Panc1 (cell line): ENCODE measurements at regions not wholly inside any gene's neighbourhood (a gene's known extent, or its start where the extent isn't known, plus 50 kb on each side); places are given as distances from the start of the nearest gene placed in this dataset.
"Not testable (repeated sequence)": the region's sequence is repeated elsewhere in the genome, so short reads cannot be mapped to it uniquely, and the experiment has no call there.

Source experiments
- ATAC-seq: fragments of 200-7000 bp; cut with Tn5 transposase; 2 replicates; pipeline ENCODE4 v1.9.1; 2020; ENCODE audit warnings: mild to moderate bottlenecking, moderate library complexity
- BruUV-seq: library from RNA; stranded (reverse); fragments of 400-500 nt; replicated peaks from 2 replicates; lab custom pipeline; 2021; lab: Mats Ljungman, UMichigan
- CTCF ChIA-PET: fragments of 300-600 bp; sonication (Branson Sonifier 250); formaldehyde crosslinking; loops from one replicate; lab custom pipeline; 2022; ENCODE audit warnings: antibody characterized with exemption; lab: Charles Lee
- POLR2A ChIA-PET: fragments of 300-600 bp; sonication (Branson Sonifier 250); formaldehyde crosslinking; loops from one replicate; lab custom pipeline; 2022; ENCODE audit warnings: antibody characterized with exemption; lab: Charles Lee
- DNase-seq: peaks from one replicate; pipeline ENCODE4 v3.0.0-alpha.2; 2010; ENCODE audit warnings: low read depth, low spot score
- H3K27ac ChIP-seq: 2 replicates; pipeline ENCODE4 v1.5.1; 2011; ENCODE audit warnings: mild to moderate bottlenecking, low read length, inconsistent platforms
- H3K27me3 ChIP-seq: fragments of 200-500 bp; sonication (Bioruptor generic); 2 replicates; pipeline ENCODE4 v1.6.0; 2014; ENCODE audit warnings: low read length, inconsistent platforms; ENCODE audit not compliant: control insufficient read depth, insufficient read depth
- H3K36me3 ChIP-seq: fragments of 200-500 bp; sonication (Bioruptor generic); 2 replicates; pipeline ENCODE4 v1.5.1; 2014; ENCODE audit warnings: inconsistent platforms, mild to moderate bottlenecking, low read length, moderate library complexity; ENCODE audit not compliant: control insufficient read depth, insufficient read depth
- H3K4me1 ChIP-seq: 2 replicates; pipeline ENCODE4 v1.5.1; 2011; ENCODE audit warnings: inconsistent platforms, mild to moderate bottlenecking, low read length, moderate library complexity; ENCODE audit not compliant: control insufficient read depth, insufficient read depth
- H3K4me3 ChIP-seq, 2 experiments: 2 replicates each; pipeline ENCODE4 v1.5.1; 2011 to 2012; ENCODE audit warnings: low read depth in 2 of 2, low read length in 2 of 2, mild to moderate bottlenecking in 2 of 2, inconsistent platforms in 1 of 2, moderate library complexity in 1 of 2
- H3K9me3 ChIP-seq: fragments of 200-500 bp; sonication (Bioruptor generic); 2 replicates; pipeline ENCODE4 v1.5.1; 2014; ENCODE audit warnings: low read depth, mild to moderate bottlenecking, inconsistent platforms, low read length, moderate library complexity; ENCODE audit not compliant: control insufficient read depth, insufficient read depth
- CTCF ChIP-seq: fragments of 450-650 bp; IDR thresholded peaks from 2 replicates; pipeline ENCODE4 v1.5.1; 2017; ENCODE audit warnings: mild to moderate bottlenecking
- POLR2AphosphoS5 ChIP-seq: IDR thresholded peaks from 2 replicates; pipeline ENCODE4 v1.6.1; 2012; ENCODE audit warnings: mild to moderate bottlenecking, low read depth, low read length, moderate library complexity
- REST ChIP-seq, 2 experiments: IDR thresholded peaks; 2 replicates each; pipeline ENCODE4 v1.6.1; 2011 to 2012; ENCODE audit warnings: low read depth in 2 of 2, control low read depth in 1 of 2, low read length in 1 of 2, mild to moderate bottlenecking in 1 of 2, moderate library complexity in 1 of 2; ENCODE audit not compliant: insufficient read depth in 1 of 2
- SIN3A ChIP-seq: IDR thresholded peaks from 2 replicates; pipeline ENCODE4 v1.6.1; 2012; ENCODE audit warnings: low read depth, mild to moderate bottlenecking, low read length, moderate library complexity, borderline replicate concordance; ENCODE audit not compliant: insufficient read depth
- TCF7L2 ChIP-seq: IDR thresholded peaks from 2 replicates; pipeline ENCODE4 v1.6.1; 2011; ENCODE audit warnings: mild to moderate bottlenecking, low read depth, low read length, inconsistent platforms
- in situ Hi-C: cut with HindIII; loops from 2 replicates; pipeline ENCODE4 v1.10.0; 2016; ENCODE audit warnings: low sequenced_read_pairs, low pct_unique_long_range_greater_than_20kb
- intact Hi-C: fragments of 100-400 bp; cut with micrococcal nuclease; formaldehyde crosslinking; loops from one replicate; pipeline ENCODE4 v1.10.0; 2022; ENCODE audit not compliant: unreplicated experiment

- ATAC-seq, result no peak
- CTCF ChIA-PET, result no interaction called here
- in situ Hi-C loops, result no loop called here
Observed at GRCh38 chr10:35961501-35961900, 319.4 kb upstream of the FZD8 start.

GRCh38 chr10:35959252-35959651 lies 317.2 kb upstream of the FZD8 start:
- no peak for TF ChIP-seq POLR2AphosphoS5
- TF ChIP-seq TCF7L2, result no peak
- TF ChIP-seq CTCF, result no peak
- no peak for TF ChIP-seq REST (IDR thresholded peaks at IDR 0.05; ENCODE audit: insufficient read depth in 1 of 2, low read depth in 2 of 2, low read length in 1 of 2)
- TF ChIP-seq SIN3A, result no peak
- ChIA-PET POLR2A (no interaction called here), CTCF (no interaction called here)
- no peaks in the 10 kb centered on the region for H3K36me3 ChIP-seq
- no TSS peak for BruUV-seq
- no peaks in the 10 kb centered on the region for H3K9me3 ChIP-seq
- no peaks in the 10 kb centered on the region for H3K27me3 ChIP-seq
- in situ Hi-C loops (no loop called here), intact Hi-C loops (no loop called here)
- no peak overlapping the region for H3K4me3 ChIP-seq
- DNase-seq (no peak), ATAC-seq (no peak)
- H3K27ac ChIP-seq, result no peak overlapping the region
- H3K4me1 ChIP-seq, result no peaks in the 10 kb centered on the region

More at GRCh38 chr10:35961501-35961900, 319.4 kb upstream of the FZD8 start:
- POLR2A ChIA-PET, result no interaction called here
- no peak for DNase-seq
- intact Hi-C loops, result no loop called here
- no peak overlapping the region for H3K27ac ChIP-seq
- no peaks in the 10 kb centered on the region for H3K4me1 ChIP-seq
- H3K4me3 ChIP-seq, result no peak overlapping the region
- no TSS peak for BruUV-seq
- H3K36me3 ChIP-seq, result no peaks in the 10 kb centered on the region
- no peaks in the 10 kb centered on the region for H3K9me3 ChIP-seq
- TF ChIP-seq REST (IDR thresholded peaks at IDR 0.05; ENCODE audit: insufficient read depth in 1 of 2, low read depth in 2 of 2, low read length in 1 of 2), result no peak
- TF ChIP-seq CTCF, result no peak
- no peak for TF ChIP-seq TCF7L2
- no peak for TF ChIP-seq SIN3A
- H3K27me3 ChIP-seq, result no peaks in the 10 kb centered on the region

- POLR2A ChIA-PET, H3K9me3 ChIP-seq, H3K4me3 ChIP-seq, intact Hi-C loops, in situ Hi-C loops, ATAC-seq, H3K27me3 ChIP-seq, H3K27ac ChIP-seq, DNase-seq, H3K4me1 ChIP-seq, H3K36me3 ChIP-seq, BruUV-seq: not testable (repeated sequence)
- CTCF ChIA-PET, result interaction anchor here (0.6 kb wide), 2 partner anchors 176 to 397 kb away, joined by 3 to 6 read pairs; no protein-coding TSS in a partner anchor
Observed at GRCh38 chr10:35958609-35959008, 316.5 kb upstream of the FZD8 start.
